CD4-positive, alpha-beta T cell (primary cell): ENCODE measurements at regions not wholly inside any gene's neighbourhood (a gene's known extent, or its start where the extent isn't known, plus 50 kb on each side); places are given as distances from the start of the nearest gene placed in this dataset.

Source experiments
- ATAC-seq: fragments of 200-7000 bp; cut with Tn5 transposase; one replicate; pipeline ENCODE4 v1.10.0; 2022; ENCODE audit warnings: mild to moderate bottlenecking; ENCODE audit not compliant: poor library complexity
- CTCF ChIA-PET: fragments of 350-600 bp; sonication (Branson Sonifier 250); formaldehyde crosslinking; loops from one replicate; lab custom pipeline; 2021; ENCODE audit warnings: antibody characterized with exemption, inconsistent platforms; lab: Charles Lee
- POLR2A ChIA-PET: fragments of 350-600 bp; sonication (Branson Sonifier 250); formaldehyde crosslinking; loops from one replicate; lab custom pipeline; 2021; ENCODE audit warnings: antibody characterized with exemption, inconsistent platforms; lab: Charles Lee
- DNase-seq, 14 experiments: peaks; one replicate each; pipeline ENCODE4 v3.0.0-alpha.2; 2013 to 2020; ENCODE audit warnings: mixed read lengths in 2 of 14
- H3K27ac ChIP-seq, 2 donors: one replicate each; pipeline versions ENCODE4 v1.5.1 to v1.7.0; 2013; ENCODE audit warnings: low read length in 2 of 2, low read depth in 1 of 2, mild to moderate bottlenecking in 1 of 2
- H3K27me3 ChIP-seq, 2 experiments: 1 replicate in 1 of 2; 2 replicates in 1 of 2; pipeline versions ENCODE4 v1.6.1 to v1.7.0; 2013; ENCODE audit warnings: low read length in 2 of 2, control low read depth in 1 of 2, mild to moderate bottlenecking in 1 of 2, moderate library complexity in 1 of 2; ENCODE audit not compliant: insufficient read depth in 2 of 2, control insufficient read depth in 1 of 2
- H3K36me3 ChIP-seq: one replicate; pipeline ENCODE4 v1.6.1; 2013; ENCODE audit warnings: low read length, control low read depth; ENCODE audit not compliant: insufficient read depth
- H3K4me1 ChIP-seq: one replicate; pipeline ENCODE4 v1.6.1; 2013; ENCODE audit warnings: low read length, control low read depth; ENCODE audit not compliant: insufficient read depth
- H3K4me3 ChIP-seq: one replicate; pipeline ENCODE4 v1.5.1; 2013; ENCODE audit warnings: mild to moderate bottlenecking, low read length, moderate library complexity
- H3K9me3 ChIP-seq, 2 experiments: 1 replicate in 1 of 2; 2 replicates in 1 of 2; pipeline versions ENCODE4 v1.6.1 to v1.7.0; 2013; ENCODE audit warnings: low read length in 2 of 2, mild to moderate bottlenecking in 2 of 2, control low read depth in 1 of 2, moderate library complexity in 1 of 2; ENCODE audit not compliant: control insufficient read depth in 1 of 2, insufficient read depth in 1 of 2
- H3K27ac Mint-ChIP-seq: one replicate; pipeline ENCODE4 v1.8.0; 2020; ENCODE audit warnings: mixed read lengths
- H3K27me3 Mint-ChIP-seq: one replicate; pipeline ENCODE4 v1.8.0; 2021; ENCODE audit warnings: mixed read lengths
- H3K36me3 Mint-ChIP-seq: one replicate; pipeline ENCODE4 v1.8.0; 2021; ENCODE audit warnings: low read depth, mixed read lengths
- H3K4me1 Mint-ChIP-seq: one replicate; pipeline ENCODE4 v1.8.0; 2021; ENCODE audit warnings: low read depth, mixed read lengths
- H3K4me3 Mint-ChIP-seq: one replicate; pipeline ENCODE4 v1.8.0; 2020; ENCODE audit warnings: mild to moderate bottlenecking, mixed read lengths
- H3K9me3 Mint-ChIP-seq: one replicate; pipeline ENCODE4 v1.8.0; 2020; ENCODE audit warnings: mixed read lengths
- CTCF ChIP-seq: fragments of 200-600 bp; IDR thresholded peaks from one replicate; pipeline ENCODE4 v1.8.0; 2022; ENCODE audit warnings: antibody characterized with exemption, mild to moderate bottlenecking
- intact Hi-C, 2 experiments: fragments of 100-400 bp; cut with DNase I in 1 of 2; cut with micrococcal nuclease in 1 of 2; formaldehyde crosslinking; loops; one replicate each; pipeline versions ENCODE4 v1.15.1 to v1.9.0; 2023 to 2025; cut with DNase I, micrococcal nuclease

- Histone ChIP-seq H3K27ac (no peak overlapping the region), H3K4me3 (no peak overlapping the region), H3K36me3 (no peaks in the 10 kb centered on the region), H3K27me3 (no peaks in the 10 kb centered on the region), H3K9me3 (peaks cover 0 to 17% of the 10 kb centered on the region in 2 experiments), H3K4me1 (no peaks in the 10 kb centered on the region)
- H3K9me3 Mint-ChIP-seq = peaks cover 9% of the 10 kb centered on the region
- POLR2A ChIA-PET = no interaction called here
- H3K27ac Mint-ChIP-seq = no peak overlapping the region
- intact Hi-C loops = loop anchor here in 1 of 2 experiments (10.0 kb wide), 1 partner anchor 56 kb away; no protein-coding TSS in a partner anchor
- CTCF ChIA-PET = no interaction called here
- H3K27me3 Mint-ChIP-seq = no peaks in the 10 kb centered on the region
- no peak for TF ChIP-seq CTCF
- no peaks in the 10 kb centered on the region for H3K4me1 Mint-ChIP-seq
- H3K4me3 Mint-ChIP-seq = no peak overlapping the region
- no peaks in the 10 kb centered on the region for H3K36me3 Mint-ChIP-seq
- no peak for ATAC-seq
- DNase-seq = no peak
Measured at GRCh38 chr9:13988944-13989343, 325.0 kb downstream of the NFIB start.

GRCh38 chr9:13983607-13984006 is 330.3 kb downstream of the NFIB start:
- DNase-seq (no peak), ATAC-seq (no peak)
- Mint-ChIP-seq H3K4me1 (no peaks in the 10 kb centered on the region), H3K4me3 (no peak overlapping the region), H3K27me3 (no peaks in the 10 kb centered on the region), H3K36me3 (no peaks in the 10 kb centered on the region), H3K27ac (no peak overlapping the region), H3K9me3 (peaks cover 9% of the 10 kb centered on the region)
- no peaks in the 10 kb centered on the region for H3K4me1 ChIP-seq
- no peak overlapping the region for H3K27ac ChIP-seq
- intact Hi-C loops = loop anchor here in 1 of 2 experiments (10.0 kb wide), 1 partner anchor 61 kb away; no protein-coding TSS in a partner anchor
- no peaks in the 10 kb centered on the region for H3K36me3 ChIP-seq
- TF ChIP-seq CTCF = no peak
- CTCF ChIA-PET = no interaction called here
- H3K4me3 ChIP-seq = no peak overlapping the region
- peaks cover 0 to 21% of the 10 kb centered on the region in 2 experiments for H3K9me3 ChIP-seq
- POLR2A ChIA-PET = no interaction called here
- no peaks in the 10 kb centered on the region for H3K27me3 ChIP-seq

- no peak for DNase-seq
- TF ChIP-seq CTCF = no peak
- Mint-ChIP-seq H3K9me3 (peaks cover 4% of the 10 kb centered on the region), H3K4me3 (no peak overlapping the region), H3K36me3 (no peaks in the 10 kb centered on the region), H3K4me1 (no peaks in the 10 kb centered on the region), H3K27me3 (no peaks in the 10 kb centered on the region), H3K27ac (no peak overlapping the region)
- Histone ChIP-seq H3K36me3 (no peaks in the 10 kb centered on the region), H3K27me3 (no peaks in the 10 kb centered on the region), H3K27ac (no peak overlapping the region), H3K9me3 (peaks cover 0 to 4% of the 10 kb centered on the region in 2 experiments), H3K4me3 (no peak overlapping the region), H3K4me1 (no peaks in the 10 kb centered on the region)
- ChIA-PET CTCF (no interaction called here), POLR2A (no interaction called here)
- ATAC-seq = no peak
- intact Hi-C loops = loop anchor here in 1 of 2 experiments (10.0 kb wide), 1 partner anchor 65 kb away; no protein-coding TSS in a partner anchor
Measured at GRCh38 chr9:13979941-13980318, 334.0 kb downstream of the NFIB start.
